Upper lobe of left lung (tissue), 6 donors: ENCODE measurements at regions not wholly inside any gene's neighbourhood (a gene's known extent, or its start where the extent isn't known, plus 50 kb on each side); places are given as distances from the start of the nearest gene placed in this dataset.

ENCODE experiments used
- ATAC-seq, 2 donors: fragments of 200-7000 bp; cut with Tn5 transposase; one replicate each; pipeline ENCODE4 v1.9.1; 2022; ENCODE audit warnings: mild to moderate bottlenecking in 2 of 2, moderate library complexity in 2 of 2; ENCODE audit not compliant: low FRiP score in 2 of 2
- DNase-seq, 2 donors: peaks; one replicate each; pipeline ENCODE4 v3.0.0-alpha.2; 2019 to 2020
- H3K27ac ChIP-seq, 4 donors: fragments of 200-600 bp; sonication (generic); one replicate each; pipeline ENCODE4 v1.5.1; 2016 to 2019
- H3K27me3 ChIP-seq, 4 donors: fragments of 200-600 bp; sonication (generic); one replicate each; pipeline ENCODE4 v1.5.1; 2017 to 2019
- H3K36me3 ChIP-seq, 4 donors: fragments of 200-600 bp; sonication (generic); one replicate each; pipeline ENCODE4 v1.5.1; 2016 to 2019
- H3K4me1 ChIP-seq, 4 donors: fragments of 200-600 bp; sonication (generic); one replicate each; pipeline ENCODE4 v1.5.1; 2018 to 2019
- H3K4me3 ChIP-seq, 4 donors: fragments of 200-600 bp; sonication (generic); one replicate each; pipeline ENCODE4 v1.5.1; 2017 to 2019; ENCODE audit warnings: mild to moderate bottlenecking in 2 of 4, moderate library complexity in 1 of 4
- H3K9me3 ChIP-seq, 4 donors: fragments of 200-600 bp; sonication (generic); one replicate each; pipeline ENCODE4 v1.5.1; 2018 to 2019
- CTCF ChIP-seq, 6 experiments: fragments of 450-650 bp in 4 of 6; fragments of 200-600 bp in 2 of 6; sonication (generic) in 2 of 6; IDR thresholded peaks; one replicate each; pipeline ENCODE4 v1.5.1; 2016 to 2019; ENCODE audit warnings: antibody characterized with exemption in 6 of 6
- EP300 ChIP-seq, 4 donors: sonication (generic); formaldehyde crosslinking; IDR thresholded peaks; one replicate each; pipeline ENCODE4 v1.5.1; 2017; ENCODE audit warnings: antibody characterized with exemption in 4 of 4, control low read depth in 2 of 4
- POLR2A ChIP-seq, 4 donors: fragments of 450-650 bp; IDR thresholded peaks; one replicate each; pipeline ENCODE4 v1.5.1; 2016 to 2017; ENCODE audit warnings: antibody characterized with exemption in 4 of 4, mild to moderate bottlenecking in 2 of 4
- POLR2AphosphoS5 ChIP-seq, 2 donors: sonication (generic); formaldehyde crosslinking; IDR thresholded peaks; one replicate each; pipeline ENCODE4 v1.5.1; 2017; ENCODE audit warnings: antibody characterized with exemption in 2 of 2
- WGBS, 2 donors: methylation state at CpG; one replicate each; pipeline ENCODE4 v1.1.5; 2017 to 2018; 5-methylcytosine and 5-hydroxymethylcytosine counted together
- donor health status: DM: no; HTN: no; CAD: no; lungs with moderate emphysema.
- donor health status: DM: no; HTN: yes; CAD: no; lungs with severe emphysema.

GRCh38 chr6:105569706-105570105 lies 166.8 kb upstream of the PREP start:
- TF ChIP-seq EP300 (IDR thresholded peaks at IDR 0.05) (no peak), CTCF (IDR thresholded peaks at IDR 0.05) (no peak)

GRCh38 chr6:105568751-105569150 lies 165.9 kb upstream of the PREP start:
- TF ChIP-seq CTCF (IDR thresholded peaks at IDR 0.05) (no peak), POLR2AphosphoS5 (IDR thresholded peaks at IDR 0.05) (no peak), POLR2A (IDR thresholded peaks at IDR 0.05) (no peak), EP300 (IDR thresholded peaks at IDR 0.05) (no peak)
- ATAC-seq = no peak
- Histone ChIP-seq H3K4me1 (no peaks in the 10 kb centered on the region), H3K4me3 (no peak overlapping the region), H3K27me3 (no peaks in the 10 kb centered on the region), H3K9me3 (no peaks in the 10 kb centered on the region), H3K27ac (no peak overlapping the region), H3K36me3 (no peaks in the 10 kb centered on the region)
- no peak for DNase-seq
- 67 to 81% methylated on average over 1 of the region's 1 CpG for WGBS, 2 donors

More at GRCh38 chr6:105569706-105570105, 166.8 kb upstream of the PREP start:
- WGBS, 2 donors = 69 to 80% methylated on average over 2 of the region's 2 CpGs
- no peak overlapping the region for H3K27ac ChIP-seq
- no peaks in the 10 kb centered on the region for H3K36me3 ChIP-seq
- H3K4me3 ChIP-seq = no peak overlapping the region
- no peaks in the 10 kb centered on the region for H3K4me1 ChIP-seq
- no peaks in the 10 kb centered on the region for H3K9me3 ChIP-seq
- DNase-seq (no peak), ATAC-seq (no peak)
- no peaks in the 10 kb centered on the region for H3K27me3 ChIP-seq

- WGBS, 2 donors = 79% methylated on average over 2 of the region's 2 CpGs
- no peaks in the 10 kb centered on the region for H3K9me3 ChIP-seq
- no peaks in the 10 kb centered on the region for H3K27me3 ChIP-seq
- DNase-seq (no peak), ATAC-seq (no peak)
- H3K36me3 ChIP-seq = no peaks in the 10 kb centered on the region
- H3K4me1 ChIP-seq = no peaks in the 10 kb centered on the region
- TF ChIP-seq CTCF (IDR thresholded peaks at IDR 0.05) = no peak
- no peak for TF ChIP-seq POLR2A (IDR thresholded peaks at IDR 0.05)
- no peak for TF ChIP-seq EP300 (IDR thresholded peaks at IDR 0.05)
- TF ChIP-seq POLR2AphosphoS5 (IDR thresholded peaks at IDR 0.05) = no peak
- no peak overlapping the region for H3K4me3 ChIP-seq
- no peak overlapping the region for H3K27ac ChIP-seq
Observed at GRCh38 chr6:105568142-105568541, 165.3 kb upstream of the PREP start.

DNA sequence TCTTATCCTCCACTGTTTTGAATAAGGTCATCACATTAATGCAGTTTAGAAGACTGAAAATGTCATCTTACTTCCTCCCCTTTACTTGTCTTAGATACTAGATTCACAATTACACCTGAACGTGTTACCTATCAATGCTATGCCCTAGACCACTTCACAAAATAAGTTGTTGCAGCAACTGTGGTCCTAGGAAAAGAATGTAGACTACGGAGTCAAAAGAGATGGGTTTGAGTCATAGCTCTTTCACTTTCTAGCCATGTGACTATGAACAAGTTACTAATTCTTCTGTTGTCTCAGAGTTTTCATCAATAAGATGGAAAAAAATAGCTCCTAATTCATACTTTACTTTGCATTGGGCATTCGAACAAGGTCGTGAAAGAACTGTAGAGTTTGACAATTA lies 164.3 kb upstream of the PREP start:
- DNase-seq = no peak
- Histone ChIP-seq H3K27ac (no peak overlapping the region), H3K36me3 (no peaks in the 10 kb centered on the region), H3K4me1 (no peaks in the 10 kb centered on the region), H3K27me3 (no peaks in the 10 kb centered on the region), H3K9me3 (no peaks in the 10 kb centered on the region), H3K4me3 (no peak overlapping the region)
- ATAC-seq = no peak
- TF ChIP-seq POLR2A (IDR thresholded peaks at IDR 0.05) = no peak
- no peak for TF ChIP-seq POLR2AphosphoS5 (IDR thresholded peaks at IDR 0.05)
- no peak for TF ChIP-seq CTCF (IDR thresholded peaks at IDR 0.05)
- no peak for TF ChIP-seq EP300 (IDR thresholded peaks at IDR 0.05)
- 88 to 90% methylated on average over 4 of the region's 4 CpGs for WGBS, 2 donors

DNA sequence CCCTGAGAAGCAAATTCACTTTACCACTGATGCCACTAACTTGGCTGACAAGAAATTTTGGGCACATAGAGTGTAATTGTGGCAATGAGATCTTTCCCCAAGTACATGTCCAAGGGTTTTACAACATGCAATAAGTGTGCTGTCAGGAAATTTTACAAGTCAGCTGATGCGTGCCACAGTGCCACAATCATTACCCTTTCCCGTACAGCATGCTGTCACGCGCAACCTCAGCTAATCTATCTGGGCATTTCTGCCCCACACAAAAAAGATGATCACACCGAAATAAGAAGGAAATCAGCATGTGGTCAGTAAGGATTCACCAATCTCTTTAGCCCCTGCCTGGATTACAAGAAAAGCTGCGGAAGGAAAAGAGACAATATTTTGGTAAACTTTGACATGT lies 163.6 kb upstream of the PREP start:
- DNase-seq (no peak), ATAC-seq (no peak)
- no peaks in the 10 kb centered on the region for H3K4me1 ChIP-seq
- WGBS, 2 donors = 91 to 95% methylated on average over 6 of the region's 6 CpGs
- no peaks in the 10 kb centered on the region for H3K9me3 ChIP-seq
- TF ChIP-seq CTCF (IDR thresholded peaks at IDR 0.05) (no peak), POLR2AphosphoS5 (IDR thresholded peaks at IDR 0.05) (no peak), EP300 (IDR thresholded peaks at IDR 0.05) (no peak), POLR2A (IDR thresholded peaks at IDR 0.05) (no peak)
- H3K27me3 ChIP-seq = no peaks in the 10 kb centered on the region
- no peak overlapping the region for H3K4me3 ChIP-seq
- H3K36me3 ChIP-seq = no peaks in the 10 kb centered on the region
- no peak overlapping the region for H3K27ac ChIP-seq
